GM12878 (cell line): ENCODE measurements at regions not wholly inside any gene's neighbourhood (a gene's known extent, or its start where the extent isn't known, plus 50 kb on each side); places are given as distances from the start of the nearest gene placed in this dataset.

Experiments
- ATAC-seq: fragments of 200-7000 bp; cut with Tn5 transposase; 3 replicates; pipeline ENCODE4 v1.9.1; 2020; ENCODE audit warnings: mild to moderate bottlenecking, moderate library complexity
- BruUV-seq: library from RNA; stranded (reverse); fragments of 400-500 nt; replicated peaks from 2 replicates; lab custom pipeline; 2021; lab: Mats Ljungman, UMichigan
- CTCF ChIA-PET: fragments of 300-600 bp; sonication (Branson Sonifier 250); formaldehyde crosslinking; extraction: SDS; loops from one replicate; lab custom pipeline; 2021; ENCODE audit warnings: inconsistent platforms; lab: Yijun Ruan, JAX
- POLR2A ChIA-PET: fragments of 350-600 bp; formaldehyde crosslinking; extraction: SDS; loops from one replicate; lab custom pipeline; 2021; ENCODE audit warnings: inconsistent platforms; lab: Charles Lee
- RAD21 ChIA-PET: fragments of 300-600 bp; sonication (Branson Sonifier 250); formaldehyde crosslinking; loops from one replicate; lab custom pipeline; 2023; ENCODE audit warnings: antibody characterized with exemption; ENCODE audit not compliant: unreplicated experiment; lab: Charles Lee
- SMC1A ChIA-PET: fragments of 300-600 bp; sonication (Branson Sonifier 250); formaldehyde crosslinking; loops from one replicate; lab custom pipeline; 2023; ENCODE audit not compliant: unreplicated experiment, uncharacterized antibody; lab: Charles Lee
- DNase-seq: peaks from one replicate; pipeline ENCODE4 v3.0.0-alpha.2; 2011; ENCODE audit warnings: low read depth, low spot score
- FAIRE-seq: peaks from 3 replicates; lab custom pipeline; 2011; peaks lifted over from hg19 to GRCh38; lab: Jason Lieb, UNC
- H2AFZ ChIP-seq: 2 replicates; pipeline ENCODE4 v1.6.0; 2011; ENCODE audit warnings: low read depth, low read length, control low read depth; ENCODE audit not compliant: control insufficient read depth
- H3K27ac ChIP-seq: 2 replicates; pipeline ENCODE4 v1.5.1; 2011; ENCODE audit warnings: control low read depth; ENCODE audit not compliant: control insufficient read depth, insufficient read depth
- H3K27me3 ChIP-seq, 2 experiments: replicated peaks in 1 of 2; 2 replicates each; pipeline versions ENCODE4 v1.6.0 to v1.6.1; 2011; ENCODE audit warnings: low read length in 1 of 2; ENCODE audit not compliant: control insufficient read depth in 2 of 2, insufficient read depth in 2 of 2
- H3K36me3 ChIP-seq, 2 experiments: 2 replicates each; pipeline ENCODE4 v1.5.1; 2011; ENCODE audit warnings: low read length in 1 of 2; ENCODE audit not compliant: control insufficient read depth in 2 of 2, insufficient read depth in 2 of 2
- H3K4me1 ChIP-seq: 2 replicates; pipeline ENCODE4 v1.6.1; 2011; ENCODE audit warnings: mild to moderate bottlenecking, low read length, moderate library complexity, mixed read lengths; ENCODE audit not compliant: control insufficient read depth, insufficient read depth
- H3K4me2 ChIP-seq: 2 replicates; pipeline ENCODE4 v1.6.0; 2011; ENCODE audit warnings: control low read depth; ENCODE audit not compliant: control insufficient read depth, insufficient read depth
- H3K4me3 ChIP-seq: fragments of 200-600 bp; sonication (generic); 2 replicates; pipeline ENCODE4 v1.5.1; 2016
- H3K79me2 ChIP-seq: 2 replicates; pipeline ENCODE4 v1.6.0; 2011; ENCODE audit warnings: low read length; ENCODE audit not compliant: control insufficient read depth, insufficient read depth
- H3K9ac ChIP-seq: 2 replicates; pipeline ENCODE4 v1.8.0; 2011; ENCODE audit warnings: low read length, control low read depth, mixed read lengths; ENCODE audit not compliant: control insufficient read depth, insufficient read depth
- H3K9me3 ChIP-seq: replicated peaks from 3 replicates; pipeline ENCODE4 v1.5.1; 2011; ENCODE audit warnings: mild to moderate bottlenecking, low read length; ENCODE audit not compliant: control insufficient read depth, insufficient read depth
- H4K20me1 ChIP-seq: 2 replicates; pipeline ENCODE4 v1.6.0; 2011; ENCODE audit not compliant: control insufficient read depth, insufficient read depth
- BACH1 ChIP-seq: fragments of 450-650 bp; IDR thresholded peaks from 2 replicates; pipeline ENCODE4 v1.6.1; 2017; ENCODE audit warnings: mild to moderate bottlenecking, borderline replicate concordance
- CREM ChIP-seq: IDR thresholded peaks from 2 replicates; pipeline ENCODE4 v1.6.1; 2014; ENCODE audit warnings: antibody characterized with exemption, low read depth
- EED ChIP-seq: sonication (generic); IDR thresholded peaks from 2 replicates; pipeline ENCODE4 v1.6.1; 2016; ENCODE audit warnings: antibody characterized with exemption, low read depth
- ESRRA ChIP-seq: IDR thresholded peaks from 2 replicates; pipeline ENCODE4 v1.6.1; 2012; ENCODE audit warnings: mild to moderate bottlenecking, low read length, improper control_type of control experiment
- GABPA ChIP-seq: IDR thresholded peaks from 2 replicates; pipeline ENCODE4 v1.6.1; 2014; ENCODE audit warnings: antibody characterized with exemption, low read depth, mild to moderate bottlenecking, inconsistent platforms
- NR2C1 ChIP-seq: fragments of 450-650 bp; IDR thresholded peaks from 2 replicates; pipeline ENCODE4 v1.6.1; 2017; ENCODE audit warnings: antibody characterized with exemption, mild to moderate bottlenecking, moderate library complexity
- PAX8 ChIP-seq: fragments of 450-650 bp; IDR thresholded peaks from 2 replicates; pipeline ENCODE4 v1.6.1; 2017; ENCODE audit warnings: mild to moderate bottlenecking, moderate library complexity
- POLR2A ChIP-seq: IDR thresholded peaks from 2 replicates; pipeline ENCODE4 v1.6.1; 2011; ENCODE audit warnings: low read depth, mild to moderate bottlenecking, low read length
- POLR2AphosphoS5 ChIP-seq: IDR thresholded peaks from 2 replicates; pipeline ENCODE4 v1.6.1; 2011; ENCODE audit warnings: mild to moderate bottlenecking, low read length, inconsistent platforms
- RELA ChIP-seq: fragments of 450-650 bp; IDR thresholded peaks from 2 replicates; pipeline ENCODE4 v1.8.0; 2014; ENCODE audit warnings: borderline replicate concordance; ENCODE audit not compliant: partially characterized antibody
- SMARCA5 ChIP-seq: fragments of 450-650 bp; IDR thresholded peaks from 2 replicates; pipeline ENCODE4 v1.6.1; 2017; ENCODE audit warnings: mild to moderate bottlenecking
- STAT3 ChIP-seq: IDR thresholded peaks from 2 replicates; pipeline ENCODE4 v1.6.1; 2011; ENCODE audit warnings: low read depth, low read length, improper control_type of control experiment
- ZNF217 ChIP-seq: fragments of 450-650 bp; IDR thresholded peaks from 2 replicates; pipeline ENCODE4 v1.6.1; 2017; ENCODE audit warnings: antibody characterized with exemption, mild to moderate bottlenecking
- ZNF24 ChIP-seq: fragments of 450-650 bp; IDR thresholded peaks from 2 replicates; pipeline ENCODE4 v1.6.1; 2017; ENCODE audit warnings: antibody characterized with exemption, mild to moderate bottlenecking
- WGBS: methylation state at CpG from one replicate; pipeline ENCODE4 v1.1.6; 2016; ENCODE audit warnings: low lambda C conversion rate; ENCODE audit not compliant: insufficient replicate concordance, insufficient coverage; ENCODE audit errors: missing lambda C conversion rate; 5-methylcytosine and 5-hydroxymethylcytosine counted together
- in situ Hi-C: fragments of 300-500 bp; cut with MboI; formaldehyde crosslinking; loops from 9 replicates; pipeline ENCODE4 v1.14.3; 2018; ENCODE audit warnings: mixed read lengths
- intact Hi-C: fragments of 100-400 bp; cut with micrococcal nuclease; formaldehyde crosslinking; loops from one replicate; pipeline ENCODE4 v1.14.2; 2022; ENCODE audit not compliant: unreplicated experiment
- TF ChIP-seq, protein P1 (sequence below): IDR thresholded peaks from 2 replicates; pipeline ENCODE4 v1.6.1; 2011; ENCODE audit warnings: borderline replicate concordance, low read depth, mild to moderate bottlenecking, moderate library complexity, low read length; ENCODE audit not compliant: insufficient read depth, poor library complexity, severe bottlenecking
- TF ChIP-seq, protein P2 (sequence below): fragments of 450-650 bp; IDR thresholded peaks from 2 replicates; pipeline ENCODE4 v1.6.1; 2017; ENCODE audit warnings: mild to moderate bottlenecking, moderate library complexity
- TF ChIP-seq, protein P3 (sequence below): fragments of 450-650 bp; IDR thresholded peaks from 2 replicates; pipeline ENCODE4 v1.6.1; 2016; ENCODE audit warnings: mild to moderate bottlenecking
- TF ChIP-seq, protein P4 (sequence below): fragments of 450-650 bp; IDR thresholded peaks from 2 replicates; pipeline ENCODE4 v1.6.1; 2017; ENCODE audit warnings: mild to moderate bottlenecking

DNA sequence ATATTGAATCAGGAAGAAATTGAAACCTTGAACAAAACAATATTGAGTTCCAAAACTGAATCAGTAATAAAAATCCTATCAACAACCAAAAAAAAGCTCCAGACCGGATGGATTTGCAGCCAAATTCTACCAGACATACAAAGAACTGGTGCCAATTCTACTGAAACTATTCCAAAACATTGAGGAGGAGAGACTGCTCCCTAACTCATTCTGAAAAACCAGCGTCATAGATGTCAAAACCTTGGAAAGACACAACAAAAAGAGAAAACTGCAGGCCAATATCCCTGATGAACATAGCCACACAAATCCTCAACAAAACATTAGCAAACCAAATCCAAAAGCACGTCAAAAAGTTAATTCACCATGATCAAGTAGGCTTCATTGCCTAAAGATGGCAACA is 353.8 kb downstream of the TMEM135 start (continued):
- TF ChIP-seq ZNF217, result no peak
- no peak for TF ChIP-seq SMARCA5
- TF ChIP-seq, protein P1, sequence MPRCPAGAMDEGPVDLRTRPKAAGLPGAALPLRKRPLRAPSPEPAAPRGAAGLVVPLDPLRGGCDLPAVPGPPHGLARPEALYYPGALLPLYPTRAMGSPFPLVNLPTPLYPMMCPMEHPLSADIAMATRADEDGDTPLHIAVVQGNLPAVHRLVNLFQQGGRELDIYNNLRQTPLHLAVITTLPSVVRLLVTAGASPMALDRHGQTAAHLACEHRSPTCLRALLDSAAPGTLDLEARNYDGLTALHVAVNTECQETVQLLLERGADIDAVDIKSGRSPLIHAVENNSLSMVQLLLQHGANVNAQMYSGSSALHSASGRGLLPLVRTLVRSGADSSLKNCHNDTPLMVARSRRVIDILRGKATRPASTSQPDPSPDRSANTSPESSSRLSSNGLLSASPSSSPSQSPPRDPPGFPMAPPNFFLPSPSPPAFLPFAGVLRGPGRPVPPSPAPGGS, result no peak
- TF ChIP-seq STAT3, result no peak
- no peak for TF ChIP-seq POLR2AphosphoS5
- TF ChIP-seq, all 136 proteins: peak for 0

DNA sequence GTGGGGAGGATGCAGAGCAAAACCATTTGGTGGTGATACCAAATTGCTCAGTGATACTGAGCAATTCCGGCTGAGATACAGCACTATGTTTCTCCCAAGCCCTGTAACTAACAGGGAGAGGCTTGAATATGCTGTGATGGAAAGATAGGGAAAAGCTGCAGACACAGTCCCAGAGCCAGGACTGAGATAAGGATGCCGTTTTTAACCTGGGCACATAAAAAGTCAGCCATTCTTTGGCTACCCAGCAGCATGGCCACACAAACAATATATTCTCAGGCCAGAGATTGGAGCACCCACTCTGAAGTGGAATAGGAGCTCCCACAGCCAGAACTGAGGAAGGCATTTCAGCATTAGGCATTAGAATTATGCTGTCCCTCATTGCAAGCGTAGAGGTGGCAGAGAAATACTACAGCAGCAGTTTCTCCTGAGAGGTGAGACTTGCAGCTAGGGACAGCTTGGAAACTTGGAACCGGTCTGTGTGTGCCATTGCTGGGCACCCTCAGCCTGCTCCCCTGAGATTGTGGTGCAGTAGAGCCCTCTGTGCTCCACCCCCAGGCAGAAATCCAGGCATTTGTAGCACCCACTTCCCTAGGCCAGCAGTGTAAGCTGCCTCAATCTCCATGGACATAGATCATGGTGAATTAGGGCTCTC is 346.5 kb downstream of the TMEM135 start:
- no peak for ATAC-seq
- no peak for DNase-seq
- no peak overlapping the region for H3K9ac ChIP-seq
- H3K4me1 ChIP-seq, result no peaks in the 10 kb centered on the region
- no peak overlapping the region for H3K27ac ChIP-seq
- in situ Hi-C loops (no loop called here), intact Hi-C loops (no loop called here)
- no peak overlapping the region for H3K4me3 ChIP-seq
- FAIRE-seq, result no peak
- H3K79me2 ChIP-seq, result no peaks in the 10 kb centered on the region
- RAD21 ChIA-PET, result no interaction called here
- POLR2A ChIA-PET, result no interaction called here
- H2AFZ ChIP-seq, result no peak overlapping the region
- H3K4me2 ChIP-seq, result no peak overlapping the region
- no TSS peak for BruUV-seq
- H3K9me3 ChIP-seq, result no peaks in the 10 kb centered on the region
- CTCF ChIA-PET, result interaction anchor here (0.9 kb wide), 1 partner anchor 16 kb away, joined by 3 read pairs; no protein-coding TSS in a partner anchor
- SMC1A ChIA-PET, result interaction anchor here (1.1 kb wide), 1 partner anchor 29 kb away, joined by 5 read pairs; no protein-coding TSS in a partner anchor
- H3K27me3 ChIP-seq, result no peaks in the 10 kb centered on the region
- no peaks in the 10 kb centered on the region for H4K20me1 ChIP-seq
- WGBS, result 10% methylated on average over 4 of the region's 4 CpGs
- H3K36me3 ChIP-seq, result no peaks in the 10 kb centered on the region
- TF ChIP-seq ESRRA (no peak), RELA (no peak), CREM (no peak), NR2C1 (no peak), ZNF24 (no peak), PAX8 (no peak), POLR2A (no peak), EED (no peak), GABPA (no peak), BACH1 (no peak)
- TF ChIP-seq, protein P2, sequence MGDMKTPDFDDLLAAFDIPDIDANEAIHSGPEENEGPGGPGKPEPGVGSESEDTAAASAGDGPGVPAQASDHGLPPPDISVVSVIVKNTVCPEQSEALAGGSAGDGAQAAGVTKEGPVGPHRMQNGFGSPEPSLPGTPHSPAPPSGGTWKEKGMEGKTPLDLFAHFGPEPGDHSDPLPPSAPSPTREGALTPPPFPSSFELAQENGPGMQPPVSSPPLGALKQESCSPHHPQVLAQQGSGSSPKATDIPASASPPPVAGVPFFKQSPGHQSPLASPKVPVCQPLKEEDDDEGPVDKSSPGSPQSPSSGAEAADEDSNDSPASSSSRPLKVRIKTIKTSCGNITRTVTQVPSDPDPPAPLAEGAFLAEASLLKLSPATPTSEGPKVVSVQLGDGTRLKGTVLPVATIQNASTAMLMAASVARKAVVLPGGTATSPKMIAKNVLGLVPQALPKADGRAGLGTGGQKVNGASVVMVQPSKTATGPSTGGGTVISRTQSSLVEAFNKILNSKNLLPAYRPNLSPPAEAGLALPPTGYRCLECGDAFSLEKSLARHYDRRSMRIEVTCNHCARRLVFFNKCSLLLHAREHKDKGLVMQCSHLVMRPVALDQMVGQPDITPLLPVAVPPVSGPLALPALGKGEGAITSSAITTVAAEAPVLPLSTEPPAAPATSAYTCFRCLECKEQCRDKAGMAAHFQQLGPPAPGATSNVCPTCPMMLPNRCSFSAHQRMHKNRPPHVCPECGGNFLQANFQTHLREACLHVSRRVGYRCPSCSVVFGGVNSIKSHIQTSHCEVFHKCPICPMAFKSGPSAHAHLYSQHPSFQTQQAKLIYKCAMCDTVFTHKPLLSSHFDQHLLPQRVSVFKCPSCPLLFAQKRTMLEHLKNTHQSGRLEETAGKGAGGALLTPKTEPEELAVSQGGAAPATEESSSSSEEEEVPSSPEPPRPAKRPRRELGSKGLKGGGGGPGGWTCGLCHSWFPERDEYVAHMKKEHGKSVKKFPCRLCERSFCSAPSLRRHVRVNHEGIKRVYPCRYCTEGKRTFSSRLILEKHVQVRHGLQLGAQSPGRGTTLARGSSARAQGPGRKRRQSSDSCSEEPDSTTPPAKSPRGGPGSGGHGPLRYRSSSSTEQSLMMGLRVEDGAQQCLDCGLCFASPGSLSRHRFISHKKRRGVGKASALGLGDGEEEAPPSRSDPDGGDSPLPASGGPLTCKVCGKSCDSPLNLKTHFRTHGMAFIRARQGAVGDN, result no peak
- TF ChIP-seq, protein P3, sequence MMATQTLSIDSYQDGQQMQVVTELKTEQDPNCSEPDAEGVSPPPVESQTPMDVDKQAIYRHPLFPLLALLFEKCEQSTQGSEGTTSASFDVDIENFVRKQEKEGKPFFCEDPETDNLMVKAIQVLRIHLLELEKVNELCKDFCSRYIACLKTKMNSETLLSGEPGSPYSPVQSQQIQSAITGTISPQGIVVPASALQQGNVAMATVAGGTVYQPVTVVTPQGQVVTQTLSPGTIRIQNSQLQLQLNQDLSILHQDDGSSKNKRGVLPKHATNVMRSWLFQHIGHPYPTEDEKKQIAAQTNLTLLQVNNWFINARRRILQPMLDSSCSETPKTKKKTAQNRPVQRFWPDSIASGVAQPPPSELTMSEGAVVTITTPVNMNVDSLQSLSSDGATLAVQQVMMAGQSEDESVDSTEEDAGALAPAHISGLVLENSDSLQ, result no peak
- TF ChIP-seq, protein P4, sequence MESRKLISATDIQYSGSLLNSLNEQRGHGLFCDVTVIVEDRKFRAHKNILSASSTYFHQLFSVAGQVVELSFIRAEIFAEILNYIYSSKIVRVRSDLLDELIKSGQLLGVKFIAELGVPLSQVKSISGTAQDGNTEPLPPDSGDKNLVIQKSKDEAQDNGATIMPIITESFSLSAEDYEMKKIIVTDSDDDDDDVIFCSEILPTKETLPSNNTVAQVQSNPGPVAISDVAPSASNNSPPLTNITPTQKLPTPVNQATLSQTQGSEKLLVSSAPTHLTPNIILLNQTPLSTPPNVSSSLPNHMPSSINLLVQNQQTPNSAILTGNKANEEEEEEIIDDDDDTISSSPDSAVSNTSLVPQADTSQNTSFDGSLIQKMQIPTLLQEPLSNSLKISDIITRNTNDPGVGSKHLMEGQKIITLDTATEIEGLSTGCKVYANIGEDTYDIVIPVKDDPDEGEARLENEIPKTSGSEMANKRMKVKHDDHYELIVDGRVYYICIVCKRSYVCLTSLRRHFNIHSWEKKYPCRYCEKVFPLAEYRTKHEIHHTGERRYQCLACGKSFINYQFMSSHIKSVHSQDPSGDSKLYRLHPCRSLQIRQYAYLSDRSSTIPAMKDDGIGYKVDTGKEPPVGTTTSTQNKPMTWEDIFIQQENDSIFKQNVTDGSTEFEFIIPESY, result no peak
